NCI-H460 (cell line): ENCODE measurements at regions not wholly inside any gene's neighbourhood (a gene's known extent, or its start where the extent isn't known, plus 50 kb on each side); places are given as distances from the start of the nearest gene placed in this dataset.

ENCODE experiments used
- DNase-seq: peaks from one replicate; pipeline ENCODE4 v3.0.0-alpha.2; 2016; ENCODE audit warnings: low read depth; ENCODE audit errors: extremely low read depth

GRCh38 chrX:58051346-58051745 lies 141.1 kb upstream of the ZXDA start:
- no peak for DNase-seq

DNA sequence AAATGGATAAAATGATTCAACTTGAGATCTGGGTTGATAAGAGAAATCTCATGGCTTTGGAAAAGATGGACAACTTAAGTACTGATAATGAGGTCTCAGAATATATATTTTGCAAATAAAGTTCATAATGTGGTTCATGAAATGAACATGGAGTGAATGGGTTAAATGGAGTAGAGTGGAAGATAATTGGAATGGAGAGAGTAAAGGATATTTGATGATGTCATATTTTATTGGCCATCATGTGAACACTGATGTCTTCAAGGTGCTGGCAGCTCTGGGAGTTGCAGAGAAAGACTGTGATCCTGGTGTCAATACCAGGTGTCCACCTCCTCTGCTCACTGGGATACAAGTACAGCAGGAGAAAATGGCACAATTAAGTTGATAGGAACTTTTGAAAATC lies 133.9 kb upstream of the ZXDA start:
- no peak for DNase-seq

- DNase-seq = peak; percentile 16
These were observed 115.7 kb upstream of the ZXDA start for GRCh38 chrX:58025979-58026378.

- no peak for DNase-seq
These were observed 75.7 kb upstream of the ZXDA start for GRCh38 chrX:57985951-57986350.

DNA sequence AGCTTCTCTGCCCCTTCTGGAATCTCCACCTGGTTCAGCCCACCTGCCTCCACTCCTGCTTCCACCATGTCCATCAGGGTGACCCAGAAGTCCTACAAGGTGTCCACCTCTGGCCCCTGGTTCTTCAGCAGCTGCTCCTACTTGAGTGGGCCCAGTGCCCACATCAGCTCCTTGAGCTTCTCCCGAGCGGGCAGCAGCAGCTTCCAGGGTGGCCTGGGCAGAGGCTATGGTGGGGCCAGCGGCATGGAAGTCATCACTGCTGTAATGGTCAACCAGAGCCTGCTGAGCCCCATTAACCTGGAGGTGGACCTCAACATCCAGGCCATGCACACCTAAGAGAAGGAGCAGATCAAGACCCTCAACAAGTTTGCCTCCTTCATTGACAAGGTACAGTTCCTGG lies 74.4 kb upstream of the ZXDA start:
- no peak for DNase-seq

DNA sequence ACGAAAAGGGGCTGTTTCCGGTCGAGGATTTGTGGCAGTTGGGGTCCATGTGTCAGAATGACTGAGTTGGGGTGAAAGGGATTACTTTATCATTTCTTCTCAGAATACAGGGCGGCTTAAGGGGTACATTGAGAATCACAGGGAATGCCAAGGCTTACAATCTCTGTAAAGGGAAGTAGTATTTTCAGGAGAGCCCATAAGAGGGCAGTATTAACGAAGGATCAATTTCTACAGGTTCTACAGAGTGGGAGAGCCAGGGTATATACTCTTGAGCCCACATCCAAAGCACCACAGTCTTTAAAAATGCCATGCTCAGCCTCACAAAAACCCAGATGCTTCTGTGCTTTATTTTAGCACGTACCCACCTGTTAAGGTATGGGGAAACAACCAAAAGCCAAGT lies 67.7 kb upstream of the ZXDA start:
- no peak for DNase-seq

- no peak for DNase-seq
These were observed 54.7 kb upstream of the ZXDA start for GRCh38 chrX:57964975-57965374.
